H7 (cell line): ENCODE measurements at regions not wholly inside any gene's neighbourhood (a gene's known extent, or its start where the extent isn't known, plus 50 kb on each side); places are given as distances from the start of the nearest gene placed in this dataset.

ENCODE experiments used
- DNase-seq: peaks from one replicate; pipeline ENCODE4 v3.0.0; 2012
- H3K27me3 ChIP-seq: 2 replicates; pipeline ENCODE4 v1.6.0; 2011; ENCODE audit warnings: mild to moderate bottlenecking, low read length; ENCODE audit not compliant: control insufficient read depth, insufficient read depth
- H3K36me3 ChIP-seq: replicated peaks from 2 replicates; pipeline ENCODE4 v1.5.1; 2011; ENCODE audit warnings: low read length; ENCODE audit not compliant: control insufficient read depth, insufficient read depth
- H3K4me3 ChIP-seq: 2 replicates; pipeline ENCODE4 v1.5.1; 2011; ENCODE audit warnings: low read depth, mild to moderate bottlenecking, control low read depth, low read length, moderate library complexity; ENCODE audit not compliant: insufficient read depth

GRCh38 chr13:44268980-44269379 is 104.6 kb upstream of the SERP2 start:
- no peaks in the 10 kb centered on the region for H3K36me3 ChIP-seq
- no peak overlapping the region for H3K4me3 ChIP-seq
- no peak for DNase-seq
- no peaks in the 10 kb centered on the region for H3K27me3 ChIP-seq

DNA sequence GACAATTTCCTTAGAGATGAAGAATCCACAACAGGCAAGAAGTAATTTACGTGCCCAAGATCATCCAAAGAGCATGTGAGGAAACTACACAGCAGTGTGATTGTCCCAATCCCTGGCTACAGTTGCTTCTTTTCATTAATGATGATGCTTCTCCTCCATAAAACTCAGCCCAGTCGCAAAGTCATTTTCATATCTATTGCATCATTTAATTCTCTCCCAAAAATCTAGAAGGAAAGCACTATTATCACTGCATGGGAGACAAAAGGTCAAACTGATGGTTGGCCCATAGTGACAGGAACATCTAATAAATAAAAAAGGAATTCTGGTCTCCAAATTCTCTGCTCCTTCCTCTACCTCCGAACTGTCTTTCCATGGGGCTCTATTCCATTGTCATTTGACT is 103.5 kb upstream of the SERP2 start:
- H3K4me3 ChIP-seq: no peak overlapping the region
- DNase-seq: no peak
- no peaks in the 10 kb centered on the region for H3K27me3 ChIP-seq
- no peaks in the 10 kb centered on the region for H3K36me3 ChIP-seq

- H3K4me3 ChIP-seq: no peak overlapping the region
- H3K36me3 ChIP-seq: no peaks in the 10 kb centered on the region
- no peaks in the 10 kb centered on the region for H3K27me3 ChIP-seq
- no peak for DNase-seq
These were observed 102.6 kb upstream of the SERP2 start for GRCh38 chr13:44271031-44271455.

DNA sequence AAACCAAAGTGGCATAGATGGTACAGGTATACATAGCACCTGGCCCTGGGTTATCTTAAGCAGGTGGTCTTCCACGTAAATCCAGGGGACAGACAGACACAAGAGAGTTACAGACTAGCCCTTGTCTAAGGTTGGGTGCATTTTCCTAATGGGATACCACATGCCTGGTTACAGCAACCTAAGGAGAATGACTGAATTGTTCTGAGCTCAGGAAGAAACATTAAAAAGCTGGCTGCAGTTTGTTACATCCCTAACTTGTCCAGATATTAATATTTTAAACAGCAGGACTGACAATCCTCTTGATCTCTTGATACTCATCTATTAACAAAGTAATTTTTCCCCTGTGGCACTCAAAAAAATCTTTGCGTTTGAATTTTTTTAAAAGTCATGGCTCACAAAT is 102.2 kb upstream of the SERP2 start:
- no peak for DNase-seq

GRCh38 chr13:44271915-44272341 is 101.7 kb upstream of the SERP2 start:
- no peaks in the 10 kb centered on the region for H3K27me3 ChIP-seq
- H3K4me3 ChIP-seq: no peak overlapping the region
- DNase-seq: no peak

More for the DNA sequence above, 102.2 kb upstream of the SERP2 start:
- Histone ChIP-seq H3K4me3 (no peak overlapping the region), H3K36me3 (no peaks in the 10 kb centered on the region), H3K27me3 (no peaks in the 10 kb centered on the region)

DNA sequence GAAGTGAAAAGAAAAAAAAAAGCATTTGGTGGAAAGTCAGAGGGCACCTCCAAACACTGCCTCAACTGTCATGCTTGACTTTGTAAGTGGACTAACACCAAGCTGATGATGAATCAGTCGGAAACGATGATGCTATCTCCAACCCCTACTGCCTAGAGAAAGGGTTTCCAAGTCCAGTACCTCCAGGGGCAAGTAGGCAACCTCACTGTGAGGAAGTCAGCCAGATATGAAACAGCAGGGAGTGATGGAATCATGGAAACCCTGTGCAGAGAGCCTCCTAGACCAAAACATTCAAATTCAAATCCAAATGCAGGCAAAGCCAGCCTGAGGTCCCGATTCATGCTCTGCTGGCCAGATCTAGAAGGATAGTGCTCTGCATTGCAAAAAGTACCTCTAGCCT is 100.9 kb upstream of the SERP2 start:
- no peaks in the 10 kb centered on the region for H3K27me3 ChIP-seq
- DNase-seq: no peak
- no peaks in the 10 kb centered on the region for H3K36me3 ChIP-seq

More at GRCh38 chr13:44271915-44272341, 101.7 kb upstream of the SERP2 start:
- H3K36me3 ChIP-seq: no peaks in the 10 kb centered on the region

DNA sequence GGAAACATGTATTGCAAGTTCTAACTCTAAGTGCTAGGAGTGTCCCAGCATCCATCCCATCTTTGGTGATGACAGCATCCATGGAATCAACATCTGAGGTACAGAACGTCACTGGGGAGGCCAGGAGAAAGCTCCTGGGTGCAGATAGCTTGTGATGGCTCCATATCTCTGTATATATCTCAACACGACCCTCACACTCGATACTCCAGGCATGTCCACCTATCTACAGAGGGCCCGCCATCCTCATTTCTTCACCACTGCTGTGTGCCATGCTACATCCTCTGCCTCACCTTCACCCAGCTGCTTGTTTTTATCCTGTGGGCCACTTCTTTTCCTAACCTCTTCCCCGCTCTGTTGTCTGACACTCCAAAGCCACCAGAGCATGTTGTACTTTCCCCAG is 100.4 kb upstream of the SERP2 start:
- Histone ChIP-seq H3K36me3 (no peaks in the 10 kb centered on the region), H3K27me3 (no peaks in the 10 kb centered on the region), H3K4me3 (no peak overlapping the region)
- DNase-seq: no peak

More for the DNA sequence above, 100.9 kb upstream of the SERP2 start:
- no peak overlapping the region for H3K4me3 ChIP-seq

GRCh38 chr13:44273991-44274770 is 99.4 kb upstream of the SERP2 start:
- DNase-seq: no peak
- Histone ChIP-seq H3K36me3 (no peaks in the 10 kb centered on the region), H3K27me3 (no peaks in the 10 kb centered on the region), H3K4me3 (no peak overlapping the region)

DNA sequence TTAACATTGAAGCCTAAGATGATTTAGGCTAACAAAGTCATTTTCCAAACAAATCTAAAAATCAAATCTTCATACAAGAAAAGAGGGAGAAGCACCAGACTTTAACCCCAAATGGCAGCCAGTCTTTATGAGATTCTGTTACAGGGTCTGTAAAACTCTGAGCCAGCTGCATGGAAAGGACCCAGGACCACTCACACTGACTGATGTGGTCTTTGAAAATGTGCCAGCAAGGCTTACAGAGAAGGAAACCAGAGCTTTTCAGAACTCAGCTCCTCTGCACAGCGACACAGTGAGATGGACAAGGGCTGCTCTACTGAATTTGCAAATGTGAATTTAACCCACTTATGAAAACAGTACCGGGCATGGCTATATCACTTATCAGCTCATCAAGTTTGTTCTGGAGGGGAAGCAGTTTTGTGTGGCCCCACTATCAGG is 98.8 kb upstream of the SERP2 start:
- H3K27me3 ChIP-seq: no peaks in the 10 kb centered on the region
- no peak overlapping the region for H3K4me3 ChIP-seq
- DNase-seq: no peak
- no peaks in the 10 kb centered on the region for H3K36me3 ChIP-seq

DNA sequence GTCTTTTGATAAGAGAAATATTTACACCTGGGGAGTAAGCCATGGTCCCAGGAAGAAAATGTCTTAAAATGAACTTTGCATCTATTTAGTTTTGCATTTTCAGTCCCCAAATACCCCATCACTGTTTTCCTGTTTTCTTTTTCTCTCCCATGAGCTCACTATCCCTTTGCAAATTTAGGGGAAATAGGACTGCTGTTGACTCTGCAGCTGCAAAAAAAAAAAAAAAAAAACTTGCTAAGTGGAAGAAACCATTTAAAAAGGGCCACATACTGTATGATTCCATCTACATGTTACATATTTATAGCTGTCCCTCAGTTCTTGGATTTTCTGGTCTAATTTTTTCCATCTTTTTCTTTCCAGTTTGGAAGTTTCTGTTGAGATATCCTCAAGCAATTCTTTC is 98.2 kb upstream of the SERP2 start:
- DNase-seq: no peak
- Histone ChIP-seq H3K4me3 (no peak overlapping the region), H3K27me3 (no peaks in the 10 kb centered on the region), H3K36me3 (no peaks in the 10 kb centered on the region)

DNA sequence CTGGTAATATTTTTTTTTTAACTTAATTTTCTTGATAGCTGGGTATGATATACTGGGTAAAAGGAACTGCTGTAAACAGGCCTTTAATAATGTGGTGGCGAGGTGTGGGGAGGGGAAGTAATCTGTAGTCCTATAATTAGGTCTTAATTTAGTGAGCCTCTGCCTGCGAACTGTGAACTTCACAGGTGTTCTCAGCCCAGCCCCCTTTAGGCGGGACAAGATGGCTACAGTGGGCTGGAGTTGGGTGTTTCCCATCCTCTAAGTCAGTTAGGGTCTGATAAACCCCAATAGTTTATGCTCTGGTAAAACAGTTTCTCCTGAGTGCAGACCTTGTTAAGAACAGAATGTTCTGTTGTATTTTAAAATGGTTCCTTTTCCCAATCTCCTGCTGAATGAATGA is 97.6 kb upstream of the SERP2 start:
- H3K4me3 ChIP-seq: no peak overlapping the region
- H3K27me3 ChIP-seq: no peaks in the 10 kb centered on the region
- no peak for DNase-seq
- no peaks in the 10 kb centered on the region for H3K36me3 ChIP-seq

DNA sequence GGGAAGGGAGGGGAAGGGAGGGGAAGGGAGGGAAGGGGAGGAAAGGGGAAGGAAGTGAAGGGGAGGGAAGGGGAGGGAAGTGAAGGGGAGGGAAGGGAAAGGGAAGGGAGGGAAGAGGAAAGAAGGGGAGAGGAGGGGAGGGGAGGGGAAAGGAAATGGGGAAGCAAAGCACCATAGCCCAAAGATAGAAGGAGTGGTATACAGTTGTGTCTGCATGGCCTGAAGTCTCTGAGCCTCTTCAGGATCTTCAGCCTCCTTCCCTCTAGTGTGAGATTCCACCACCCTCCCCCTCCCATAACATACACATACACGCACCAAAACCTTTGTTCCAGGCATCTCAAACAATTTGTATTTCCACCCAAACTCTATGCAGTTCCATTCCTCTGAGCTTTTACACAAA is 96.2 kb upstream of the SERP2 start:
- H3K27me3 ChIP-seq: no peaks in the 10 kb centered on the region
- H3K36me3 ChIP-seq: no peaks in the 10 kb centered on the region
- H3K4me3 ChIP-seq: no peak overlapping the region
- no peak for DNase-seq

DNA sequence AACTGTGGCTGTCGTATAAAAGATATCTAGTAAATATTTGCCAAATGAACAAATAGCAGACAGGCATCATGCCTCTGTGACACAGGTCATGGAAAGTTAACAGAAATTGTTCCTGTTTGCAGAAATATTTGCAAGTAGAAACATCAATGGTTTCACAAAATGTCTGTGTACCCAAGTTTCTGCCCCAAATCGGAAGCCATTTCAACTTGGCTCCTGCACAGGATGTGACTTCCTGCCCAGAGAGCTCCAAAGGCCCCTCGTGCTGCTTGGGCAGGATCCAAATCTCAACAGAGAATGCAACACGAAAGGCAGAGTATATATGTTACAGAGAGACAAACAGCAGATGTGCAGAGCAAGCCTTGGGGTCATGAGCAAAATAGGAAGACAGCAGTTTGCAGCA is 95.5 kb upstream of the SERP2 start:
- DNase-seq: no peak

DNA sequence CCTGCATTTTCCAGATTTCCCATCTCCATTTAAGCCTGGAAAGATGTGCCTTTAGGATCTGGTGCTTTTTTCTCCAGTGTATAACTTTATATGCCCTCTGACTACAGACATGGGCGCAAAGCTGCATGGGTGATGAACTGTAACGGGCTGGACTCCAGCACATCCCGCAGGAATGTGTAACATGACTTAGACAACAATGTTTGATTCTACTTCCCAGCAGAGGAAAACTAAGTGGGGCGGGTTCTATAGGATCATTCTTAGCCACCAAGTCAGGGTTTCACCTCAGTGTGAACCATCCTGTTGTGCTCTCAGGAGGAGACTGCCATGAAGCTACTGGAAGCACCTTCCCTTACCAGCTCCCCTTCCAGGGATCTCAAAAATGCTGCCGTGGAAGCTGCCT is 93.2 kb upstream of the SERP2 start:
- no peak overlapping the region for H3K4me3 ChIP-seq
- H3K27me3 ChIP-seq: no peaks in the 10 kb centered on the region
- H3K36me3 ChIP-seq: no peaks in the 10 kb centered on the region
- DNase-seq: no peak

More for the DNA sequence above, 95.5 kb upstream of the SERP2 start:
- Histone ChIP-seq H3K4me3 (no peak overlapping the region), H3K27me3 (no peaks in the 10 kb centered on the region), H3K36me3 (no peaks in the 10 kb centered on the region)

GRCh38 chr13:44281252-44282000 is 92.2 kb upstream of the SERP2 start:
- no peak for DNase-seq
- no peaks in the 10 kb centered on the region for H3K27me3 ChIP-seq
- H3K4me3 ChIP-seq: no peak overlapping the region

More at GRCh38 chr13:44281252-44282000, 92.2 kb upstream of the SERP2 start:
- H3K36me3 ChIP-seq: no peaks in the 10 kb centered on the region
